Dermis blood vessel endothelial cell (primary cell): ENCODE measurements at regions not wholly inside any gene's neighbourhood (a gene's known extent, or its start where the extent isn't known, plus 50 kb on each side); places are given as distances from the start of the nearest gene placed in this dataset.
A peak's percentile ranks its signal among the peaks of the same experiment; 100 is the strongest.

ENCODE experiments used
- DNase-seq: peaks from one replicate; pipeline ENCODE4 v3.0.0; 2010

DNA sequence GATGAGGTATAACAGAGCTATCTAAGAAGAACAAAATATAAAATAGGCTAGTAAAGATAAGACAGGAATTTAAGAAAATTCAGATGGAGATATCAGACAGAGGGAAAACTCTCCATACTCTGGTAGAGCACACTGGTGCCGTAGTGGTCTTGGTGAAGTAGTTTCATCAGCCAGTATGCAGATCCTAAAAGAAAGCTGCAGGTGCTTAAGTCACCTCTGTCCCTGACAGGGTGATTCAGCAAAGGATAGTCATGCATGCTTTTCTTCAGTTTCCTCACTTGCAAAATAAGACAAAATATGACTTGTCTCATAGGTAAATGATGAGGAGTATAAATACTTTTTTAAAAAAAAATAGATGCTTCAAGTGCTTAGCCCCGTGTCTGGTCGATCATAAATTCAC lies 794.9 kb downstream of the TNS3 start:
- DNase-seq = no peak

DNA sequence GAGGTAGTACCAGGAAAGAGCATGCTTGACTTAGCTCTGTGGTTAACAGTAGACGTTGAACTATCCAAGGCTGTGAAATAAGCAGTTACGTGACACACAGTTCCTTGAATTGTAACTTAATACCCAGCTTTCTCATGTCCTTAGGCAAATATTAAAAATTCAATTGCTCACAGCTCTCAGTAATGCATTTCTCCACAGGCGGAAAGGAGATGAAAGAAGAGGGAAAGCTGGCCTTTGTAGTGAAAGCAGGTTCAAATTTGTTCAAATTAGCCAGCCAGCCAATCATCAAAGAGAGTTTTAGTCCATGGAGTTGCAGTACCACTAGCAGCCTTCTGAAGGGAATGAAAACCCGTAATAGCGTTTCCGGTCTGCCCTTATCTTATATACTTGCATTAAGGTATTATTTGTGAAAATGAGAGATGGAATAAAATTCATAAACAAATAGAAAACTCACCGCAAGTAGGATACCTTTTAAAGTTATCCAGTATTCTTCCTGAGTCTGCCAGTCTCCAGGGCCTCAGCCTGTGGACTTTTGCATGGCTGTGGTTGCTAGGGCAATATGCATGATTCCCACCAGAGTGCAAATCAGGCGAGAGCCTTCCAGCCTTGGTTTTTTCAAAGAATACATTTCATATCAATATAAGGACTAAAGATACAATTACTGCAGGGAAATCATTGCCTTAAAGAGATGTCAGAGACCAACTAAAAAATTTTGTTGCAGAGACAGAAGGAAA lies 795.5 kb downstream of the TNS3 start:
- DNase-seq = no peak

DNA sequence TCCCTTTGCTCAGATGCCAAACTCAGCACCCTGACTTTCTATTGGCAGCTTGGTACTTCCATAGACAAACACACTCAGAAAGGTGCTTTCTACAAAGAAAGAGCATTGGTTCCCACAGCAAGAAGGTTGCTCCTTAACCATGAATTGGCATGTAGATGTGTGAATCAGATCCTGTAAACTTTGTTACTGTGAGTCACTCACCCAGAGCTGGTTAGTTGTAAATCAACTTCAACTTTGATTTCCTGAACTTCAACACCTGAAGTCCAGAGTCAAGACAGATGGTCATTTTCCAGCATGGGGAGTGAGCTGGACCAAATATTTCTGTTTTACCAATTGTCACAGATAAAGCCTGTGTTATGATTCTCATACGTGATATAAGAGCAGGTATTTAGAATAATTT lies 797.2 kb downstream of the TNS3 start:
- DNase-seq = peak; percentile 90

DNA sequence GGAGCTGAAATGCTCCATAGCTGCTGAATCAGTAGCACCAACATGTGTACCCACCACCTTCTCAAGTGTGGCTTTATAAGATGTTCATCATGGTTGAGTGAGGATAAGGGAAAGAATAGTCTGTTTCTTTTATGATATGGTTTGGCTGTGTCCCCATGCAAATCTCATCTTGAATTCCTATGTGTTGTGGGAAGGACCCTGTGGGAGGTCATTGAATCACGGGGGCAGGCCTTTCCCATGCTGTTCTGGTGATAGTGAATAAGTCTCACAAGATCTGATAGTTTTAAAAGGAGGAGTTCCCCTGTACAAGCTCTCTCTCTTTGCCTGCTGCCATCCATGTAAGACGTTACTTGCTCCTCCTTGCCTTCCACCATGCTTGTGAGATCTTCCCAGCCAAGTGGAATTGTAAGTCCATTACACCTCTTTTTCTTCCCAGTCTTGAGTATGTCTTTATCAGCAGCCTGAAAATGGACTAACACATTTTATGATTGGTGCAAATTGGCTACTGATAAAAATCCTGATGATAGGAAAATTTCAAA lies 799.9 kb downstream of the TNS3 start:
- DNase-seq = no peak

DNA sequence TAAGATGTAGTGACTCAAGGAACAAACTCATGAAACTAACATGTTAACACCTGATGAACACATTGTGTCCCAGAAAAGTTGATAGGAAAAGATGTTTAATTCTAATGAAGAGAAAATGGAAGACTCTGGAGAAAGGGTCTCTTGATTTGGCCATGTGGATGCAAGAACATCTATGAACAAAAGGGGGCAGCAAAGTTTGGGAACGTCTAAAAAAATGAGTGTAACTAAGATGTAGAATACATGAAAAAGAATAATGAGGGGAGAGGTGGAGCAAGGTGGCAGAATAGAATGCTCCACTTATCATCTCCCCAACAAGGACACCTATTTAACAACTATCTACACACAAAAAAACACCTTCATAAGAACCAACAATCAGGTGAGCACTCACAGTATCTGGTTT lies 805.1 kb downstream of the TNS3 start:
- peak; percentile 70 for DNase-seq

DNA sequence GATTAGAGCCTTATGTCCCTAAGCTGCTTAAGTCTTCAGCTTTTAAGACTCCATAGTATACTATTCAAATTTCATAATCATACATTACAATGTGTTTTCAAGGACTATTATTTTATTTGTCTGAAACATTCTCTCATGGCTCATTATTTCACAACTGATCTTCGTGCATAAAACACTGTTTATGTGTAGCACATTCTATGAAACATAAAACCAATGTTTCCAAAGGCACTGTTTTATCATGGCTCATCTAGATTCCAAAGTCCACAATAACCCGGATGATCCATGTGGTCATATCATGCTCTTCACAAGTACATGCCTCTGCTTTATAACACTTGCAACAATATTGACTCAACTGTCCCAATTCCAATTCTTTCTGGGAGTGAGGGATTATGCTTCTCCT lies 806.1 kb downstream of the TNS3 start:
- no peak for DNase-seq

DNA sequence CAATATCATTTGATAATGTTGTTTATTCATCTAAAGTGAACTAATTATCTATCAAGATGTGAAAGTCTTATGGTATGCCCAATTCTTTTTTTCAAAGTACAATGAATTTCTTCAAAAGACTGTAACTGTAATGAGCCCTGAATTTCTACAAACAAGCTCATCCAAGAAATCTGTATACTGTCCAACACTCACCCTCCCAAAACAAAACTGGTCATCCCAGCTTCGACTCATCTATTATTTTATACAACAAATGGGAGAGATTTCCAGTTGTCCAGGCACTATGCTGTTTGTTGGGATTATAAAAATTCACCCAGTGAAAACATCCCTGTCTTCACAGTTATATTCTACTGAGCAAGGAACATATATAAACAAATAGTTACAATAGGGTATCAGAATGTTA lies 806.9 kb downstream of the TNS3 start:
- DNase-seq = no peak

DNA sequence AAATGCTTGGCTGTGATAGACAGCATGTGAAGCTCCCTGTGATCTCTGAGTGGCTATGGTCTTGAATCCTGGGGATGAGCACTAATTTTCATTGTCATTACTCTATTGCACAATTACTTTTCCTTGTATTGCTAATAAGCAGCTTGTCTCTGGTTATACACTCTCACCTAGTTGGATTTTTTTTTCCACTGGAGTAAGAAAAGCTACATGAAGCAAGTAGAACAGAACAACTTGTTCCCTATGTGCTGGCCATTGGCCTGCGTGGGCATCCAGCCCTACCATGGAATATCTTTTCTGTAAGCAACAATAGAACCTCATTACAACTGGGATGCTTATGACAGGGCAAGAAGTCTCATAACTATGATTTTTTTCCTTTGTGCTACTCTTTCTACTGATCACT lies 807.4 kb downstream of the TNS3 start:
- DNase-seq = no peak

DNA sequence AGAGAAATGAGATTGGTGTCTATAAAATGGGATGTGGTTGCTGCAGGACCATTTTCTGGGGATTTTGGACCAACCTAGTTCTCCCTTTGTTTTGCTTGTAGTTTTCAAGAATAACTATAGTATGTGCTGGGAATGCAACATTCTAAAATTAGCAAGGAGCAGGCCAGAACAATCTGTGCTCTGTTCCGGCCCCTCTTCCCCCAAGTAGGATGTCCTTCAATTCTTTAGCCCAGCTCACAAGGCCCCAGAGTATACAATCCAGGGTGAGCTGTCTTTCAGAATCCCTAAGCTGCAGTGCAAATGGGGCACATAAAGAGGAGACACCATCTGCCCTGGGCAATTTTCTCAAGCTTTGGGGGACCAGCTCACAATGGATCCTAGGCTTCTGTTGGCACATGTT lies 809.1 kb downstream of the TNS3 start:
- no peak for DNase-seq

DNA sequence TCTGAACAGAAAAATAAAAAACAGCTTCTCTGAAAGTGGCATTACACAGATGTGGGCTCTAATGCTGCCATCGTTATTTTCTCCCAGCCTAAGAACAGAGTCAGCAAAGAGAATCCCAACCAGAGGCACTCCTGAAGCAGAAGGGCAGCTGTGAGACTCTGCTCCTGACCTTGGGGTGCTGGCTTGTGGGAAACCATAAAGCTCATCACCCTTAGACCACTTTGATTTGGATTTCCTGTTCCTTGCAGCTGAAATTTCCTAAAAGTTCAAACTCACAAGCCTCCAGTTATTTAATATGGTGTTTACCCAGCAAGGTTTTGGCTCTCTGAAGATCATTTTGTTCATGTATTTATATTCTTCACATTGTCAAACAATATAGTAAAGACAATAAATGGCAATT lies 814.8 kb downstream of the TNS3 start:
- no peak for DNase-seq

DNA sequence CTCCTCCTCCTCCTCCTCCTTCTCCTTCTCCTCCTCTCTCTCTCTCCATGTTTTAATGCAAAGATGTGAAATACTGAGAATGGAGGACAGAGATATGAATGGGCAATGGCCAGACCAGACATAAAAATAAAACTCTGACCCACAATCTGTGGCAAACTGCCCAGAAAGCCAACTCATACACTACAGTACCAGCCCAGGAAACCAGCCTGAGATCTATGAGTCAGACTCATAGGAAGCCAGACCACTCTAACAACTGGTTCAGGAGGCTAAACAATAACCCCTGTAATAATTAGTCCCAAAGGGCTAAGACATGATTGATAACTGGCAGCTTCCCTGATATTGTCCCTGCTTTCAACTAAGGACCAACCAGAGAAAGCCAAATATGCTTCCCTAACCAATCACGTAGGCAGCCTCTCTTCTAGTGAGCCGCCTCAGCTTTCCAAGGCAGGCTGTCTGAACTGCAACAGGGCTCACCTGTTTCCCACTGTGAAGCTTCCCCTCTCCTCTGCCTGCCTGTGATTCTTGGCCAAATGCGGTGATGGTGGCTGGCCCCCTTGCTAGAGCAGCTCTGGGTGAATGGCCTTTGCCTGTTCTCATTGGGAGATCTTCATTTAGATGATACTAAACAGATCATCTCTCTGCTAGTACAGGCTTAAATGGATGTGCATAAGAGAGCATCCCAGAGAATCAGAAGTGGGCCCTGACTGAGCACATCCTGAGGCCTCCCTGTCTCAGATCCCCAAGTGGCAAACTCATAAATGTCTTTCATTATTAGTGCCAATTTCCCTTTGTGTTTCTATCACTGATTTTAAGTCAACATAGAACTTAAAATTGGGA lies 817.6 kb downstream of the TNS3 start:
- peak; percentile 99 for DNase-seq

DNA sequence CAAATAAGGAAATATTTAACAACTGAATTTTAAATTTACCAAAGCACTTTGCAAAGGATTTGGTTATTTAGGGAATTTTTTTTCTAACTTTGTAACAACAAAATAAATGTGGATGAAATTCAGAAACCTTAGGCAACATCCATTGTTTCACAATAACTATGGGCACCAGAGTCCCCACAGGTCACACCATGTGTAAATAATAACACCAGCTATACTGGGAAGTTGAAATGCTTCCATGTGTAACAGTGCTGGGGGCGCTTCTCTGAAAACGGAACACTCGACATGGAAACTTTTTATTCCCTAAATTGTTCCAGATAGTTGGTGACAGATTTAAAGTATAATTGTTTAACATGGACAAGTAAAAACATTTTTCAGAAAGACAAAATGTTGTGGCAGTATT lies 818.6 kb downstream of the TNS3 start:
- no peak for DNase-seq

DNA sequence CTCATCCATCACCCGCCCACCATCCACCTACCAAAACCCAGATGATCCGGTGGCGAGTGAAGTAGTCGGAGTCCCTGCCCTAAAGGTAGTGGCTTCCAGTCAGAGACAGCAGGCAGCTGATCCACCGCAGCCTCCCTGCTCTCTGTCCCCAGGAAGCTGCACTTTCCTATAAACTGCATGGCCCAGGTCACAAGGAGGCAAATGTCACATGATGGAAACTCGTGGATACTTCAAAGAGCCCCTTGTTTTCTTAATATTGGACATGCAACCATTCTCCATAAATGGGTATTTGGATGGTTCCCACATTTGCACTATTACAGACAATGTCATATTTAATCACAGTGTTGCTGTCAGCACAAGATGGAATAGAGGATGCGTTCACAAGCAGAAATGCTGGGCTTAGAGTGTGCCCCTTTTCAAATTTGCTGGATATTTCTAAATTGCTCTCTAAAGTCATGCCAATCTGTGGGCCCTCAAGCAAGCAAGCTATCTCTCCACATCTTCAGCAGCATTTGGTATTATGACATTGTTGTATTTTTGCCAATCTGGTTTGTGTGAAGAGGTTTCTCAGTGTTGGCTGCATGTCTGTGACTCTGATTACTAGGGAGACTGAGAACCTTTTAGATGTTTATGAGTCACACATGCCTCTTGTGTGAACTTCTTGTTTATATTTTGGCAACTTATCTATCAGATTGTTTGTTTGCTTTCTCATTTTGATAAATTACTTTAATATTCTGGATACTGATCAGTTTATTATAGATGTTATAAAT lies 822.0 kb downstream of the TNS3 start:
- peak; percentile 21 for DNase-seq

DNA sequence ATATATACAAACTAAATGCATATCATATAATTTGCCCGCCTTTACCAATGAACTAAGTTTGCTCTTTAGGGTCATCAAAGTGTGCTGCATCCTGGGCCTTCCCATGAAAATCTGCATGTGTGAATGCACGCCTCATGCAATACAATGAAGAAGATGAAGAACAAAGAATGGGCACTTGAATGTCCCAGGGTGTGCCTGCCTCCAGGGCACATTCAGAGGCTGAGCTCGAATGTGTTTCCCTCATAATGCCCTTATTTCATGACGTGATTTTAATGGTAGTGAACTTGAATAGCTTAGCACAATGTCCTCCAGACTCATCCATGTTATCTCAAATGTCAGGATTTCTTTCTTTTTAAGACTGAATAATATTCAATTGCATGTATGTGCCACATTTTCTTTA lies 824.9 kb downstream of the TNS3 start:
- DNase-seq = no peak

DNA sequence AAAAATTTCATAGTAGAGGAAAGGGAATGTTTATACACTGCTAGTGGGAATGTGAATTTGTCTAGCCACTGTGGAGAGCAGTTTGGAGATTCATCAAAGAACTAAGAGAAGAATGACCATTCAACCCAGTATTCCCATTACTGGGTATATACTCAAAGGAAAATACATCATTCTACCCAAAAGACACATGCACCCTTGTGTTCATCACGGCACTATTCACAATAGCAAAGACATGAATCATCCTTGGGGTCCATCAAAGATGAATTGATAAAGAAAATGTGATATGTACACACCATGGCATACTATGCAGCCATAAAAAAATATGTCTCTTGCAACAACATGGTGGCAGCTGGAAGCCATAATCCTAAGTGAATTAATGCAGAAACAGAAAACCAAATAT lies 825.7 kb downstream of the TNS3 start:
- no peak for DNase-seq

DNA sequence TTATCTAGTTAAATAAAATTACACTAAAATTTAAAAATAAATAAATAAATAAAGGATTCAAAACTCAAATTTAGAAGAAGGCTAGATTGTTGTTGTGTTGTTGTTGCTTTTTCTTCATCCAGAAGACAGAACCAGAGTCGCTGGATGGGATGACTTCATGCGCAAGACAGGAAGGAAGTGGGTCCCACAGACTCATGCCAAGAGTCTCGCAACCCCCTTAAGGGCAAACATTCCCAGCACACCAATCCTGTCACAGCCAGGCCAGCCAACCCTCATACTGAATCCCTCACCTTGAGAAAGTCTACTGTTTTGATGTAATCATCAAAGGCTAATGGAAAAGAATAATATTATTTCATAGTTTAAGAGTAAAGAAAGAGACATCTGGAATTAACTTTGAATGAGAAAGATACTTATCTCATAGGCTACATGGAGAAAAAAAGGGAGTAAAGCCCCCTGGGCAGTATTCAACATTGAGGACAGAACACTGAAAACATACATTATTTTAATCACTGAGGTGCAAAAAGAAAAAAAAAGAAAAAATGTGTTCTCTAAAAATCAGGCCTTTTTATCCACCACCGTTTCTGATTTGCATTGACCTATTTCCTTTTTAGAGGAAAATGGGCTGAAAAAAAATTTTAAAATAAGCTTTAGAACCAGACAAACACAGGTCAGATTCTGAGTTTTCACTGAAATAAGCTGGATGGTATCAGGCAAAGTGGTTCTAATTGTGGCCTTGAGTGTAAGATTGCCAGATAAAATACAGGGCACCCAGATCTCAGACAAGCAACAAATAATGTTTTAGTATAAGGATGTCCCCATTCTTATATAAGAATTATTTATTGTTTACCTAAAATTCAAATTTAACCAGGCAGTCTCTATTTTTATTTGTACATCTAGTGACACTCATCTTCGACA lies 826.5 kb downstream of the TNS3 start:
- DNase-seq = no peak

DNA sequence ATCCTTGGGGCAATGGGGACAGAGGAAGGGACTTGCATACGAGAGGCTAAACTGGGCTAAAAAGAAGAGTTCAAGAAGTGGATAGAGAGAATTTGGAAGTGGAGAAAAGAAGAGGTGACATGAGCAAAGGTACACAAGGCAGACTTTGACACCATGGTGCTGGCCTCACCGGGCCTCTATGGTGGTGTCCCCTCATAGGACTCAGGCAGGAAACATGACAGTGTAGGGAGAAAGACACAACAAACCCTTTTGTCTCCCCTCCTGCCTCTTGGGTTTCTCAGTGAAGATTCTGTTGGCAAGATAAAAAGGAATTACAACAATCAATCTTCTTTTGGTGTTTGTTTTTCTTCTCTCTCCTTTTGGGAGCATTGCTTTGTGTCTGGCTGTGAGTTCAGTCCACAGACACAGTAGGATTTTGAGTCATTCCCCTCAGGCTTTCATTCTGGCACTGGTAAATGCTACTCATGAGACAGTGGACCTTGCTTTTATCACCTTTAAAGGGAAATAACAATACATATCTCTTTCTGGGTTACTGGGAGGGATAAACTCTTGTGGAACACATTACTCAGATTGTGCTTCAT lies 827.7 kb downstream of the TNS3 start:
- DNase-seq = peak; percentile 40

DNA sequence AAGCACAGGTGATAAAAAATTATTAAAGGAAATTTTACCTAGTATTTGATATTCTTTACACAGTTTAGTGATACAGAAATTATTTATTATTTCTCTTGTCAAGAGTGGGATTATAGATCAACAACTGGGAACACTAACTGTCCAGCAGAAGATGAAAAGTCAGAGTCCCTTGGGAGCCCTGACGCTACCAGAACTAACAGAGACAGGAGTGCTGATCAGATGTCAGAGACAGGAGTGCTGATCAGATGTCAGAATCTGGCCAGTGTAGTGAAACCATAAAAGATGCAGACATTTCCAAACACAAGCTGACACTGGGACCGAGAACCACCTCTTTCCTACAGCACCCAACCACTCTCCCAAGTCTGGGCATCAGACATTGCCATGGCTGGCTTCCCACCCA lies 828.2 kb downstream of the TNS3 start:
- DNase-seq = no peak

DNA sequence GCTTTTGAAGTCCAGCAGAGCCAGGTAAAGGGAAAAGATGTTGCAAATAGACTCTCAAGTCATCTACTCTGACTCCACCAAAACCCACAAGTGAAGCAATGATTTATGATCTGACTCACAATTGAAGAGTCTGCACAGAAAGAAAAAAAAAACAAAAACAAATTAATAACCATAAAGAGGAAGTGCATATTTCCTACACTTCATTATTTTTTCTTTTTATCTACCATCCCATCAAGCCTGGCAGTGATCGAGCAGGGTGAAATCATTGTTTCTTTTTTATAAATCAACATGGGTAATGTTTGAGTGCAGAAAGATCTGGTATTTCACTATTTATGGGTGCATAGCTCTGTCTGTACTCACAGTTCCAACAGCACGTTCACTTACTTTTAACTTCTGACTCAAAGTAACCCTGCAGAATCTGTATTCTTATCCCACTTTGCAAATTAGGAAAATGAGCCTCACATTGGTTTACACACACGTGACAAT lies 829.0 kb downstream of the TNS3 start:
- DNase-seq = peak; percentile 58

DNA sequence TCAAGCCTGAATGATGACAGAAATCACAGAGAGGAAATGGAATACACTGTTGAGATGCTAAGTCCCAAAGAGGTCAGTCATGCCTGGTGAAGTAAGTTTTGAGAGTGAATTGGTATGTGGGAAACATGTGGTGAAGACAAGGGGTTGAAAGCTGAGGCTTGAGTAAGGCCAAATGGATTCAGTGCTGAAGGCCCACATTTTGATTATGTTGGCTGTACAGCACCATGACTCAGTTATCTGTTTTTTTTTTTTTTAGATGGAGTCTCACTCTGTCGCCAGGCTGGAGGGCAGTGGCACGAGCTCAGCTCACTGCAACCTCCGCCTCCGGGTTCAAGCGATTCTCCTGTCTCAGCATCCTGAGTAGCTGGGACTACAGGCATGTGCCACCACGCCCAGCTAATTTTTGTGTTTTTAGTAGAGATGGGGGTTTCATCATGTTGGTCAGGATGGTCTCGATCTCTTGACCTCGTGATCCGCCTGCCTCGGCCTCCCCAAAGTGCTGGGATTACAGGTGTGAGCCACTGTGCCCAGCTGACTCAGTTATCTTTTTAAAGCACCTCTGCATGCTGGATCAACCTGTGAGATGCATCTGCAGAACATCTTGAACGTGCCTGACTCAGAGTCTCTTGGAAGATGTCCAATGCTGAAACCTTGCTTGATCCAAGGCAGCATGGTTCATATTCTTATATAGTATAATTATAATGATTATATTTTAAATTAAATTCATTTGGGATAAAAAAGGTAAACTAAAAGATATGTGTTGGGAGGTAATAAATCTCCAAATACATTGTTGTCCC lies 829.8 kb downstream of the TNS3 start:
- peak; percentile 55 for DNase-seq

DNA sequence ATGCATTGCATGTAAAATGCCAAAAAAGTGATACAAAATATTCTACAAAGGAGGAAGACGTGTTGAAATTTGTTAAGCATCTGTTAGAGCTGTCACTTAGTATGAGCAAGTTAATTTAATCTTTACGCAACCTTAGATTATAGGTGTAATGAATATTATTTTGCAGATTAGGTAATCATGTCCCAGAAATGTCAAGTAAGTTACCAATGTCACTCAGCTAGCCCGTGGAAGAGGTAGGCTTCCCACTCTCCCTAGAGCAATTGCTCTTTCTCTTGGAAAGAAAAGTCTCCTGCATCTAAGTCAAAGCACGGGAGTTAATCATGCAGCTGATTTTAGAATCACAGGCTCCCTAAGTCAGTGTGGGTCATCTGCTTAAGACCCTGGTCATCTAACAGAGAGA lies 830.4 kb upstream of the IGFBP3 start:
- no peak for DNase-seq
